HG03342 (cell line): ENCODE measurements at regions not wholly inside any gene's neighbourhood (a gene's known extent, or its start where the extent isn't known, plus 50 kb on each side); places are given as distances from the start of the nearest gene placed in this dataset.

ENCODE experiments used
- ATAC-seq: cut with Tn5 transposase; IDR thresholded peaks from one replicate; pipeline ENCODE4 v1.9.1; 2021; ENCODE audit warnings: mild to moderate bottlenecking, moderate library complexity; ENCODE audit not compliant: unreplicated experiment

DNA sequence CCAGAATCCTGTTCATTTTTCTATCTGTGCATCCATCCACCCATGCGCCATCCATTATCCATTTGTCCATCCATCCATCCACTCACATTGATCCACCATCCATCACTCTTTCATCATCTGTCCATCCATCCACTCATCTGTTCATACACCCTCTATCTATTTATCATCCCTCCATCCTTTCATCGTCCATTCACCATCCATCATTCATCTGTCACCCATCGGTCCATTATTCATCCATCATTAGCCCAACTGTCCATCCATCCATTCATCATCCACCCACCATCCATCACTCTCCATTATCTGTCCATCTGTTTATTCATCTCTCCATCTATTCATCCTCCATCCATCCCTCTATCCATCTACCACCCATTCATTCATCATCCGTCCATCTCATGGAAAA lies 125.7 kb upstream of the TMPRSS2 start:
- ATAC-seq: no peak

DNA sequence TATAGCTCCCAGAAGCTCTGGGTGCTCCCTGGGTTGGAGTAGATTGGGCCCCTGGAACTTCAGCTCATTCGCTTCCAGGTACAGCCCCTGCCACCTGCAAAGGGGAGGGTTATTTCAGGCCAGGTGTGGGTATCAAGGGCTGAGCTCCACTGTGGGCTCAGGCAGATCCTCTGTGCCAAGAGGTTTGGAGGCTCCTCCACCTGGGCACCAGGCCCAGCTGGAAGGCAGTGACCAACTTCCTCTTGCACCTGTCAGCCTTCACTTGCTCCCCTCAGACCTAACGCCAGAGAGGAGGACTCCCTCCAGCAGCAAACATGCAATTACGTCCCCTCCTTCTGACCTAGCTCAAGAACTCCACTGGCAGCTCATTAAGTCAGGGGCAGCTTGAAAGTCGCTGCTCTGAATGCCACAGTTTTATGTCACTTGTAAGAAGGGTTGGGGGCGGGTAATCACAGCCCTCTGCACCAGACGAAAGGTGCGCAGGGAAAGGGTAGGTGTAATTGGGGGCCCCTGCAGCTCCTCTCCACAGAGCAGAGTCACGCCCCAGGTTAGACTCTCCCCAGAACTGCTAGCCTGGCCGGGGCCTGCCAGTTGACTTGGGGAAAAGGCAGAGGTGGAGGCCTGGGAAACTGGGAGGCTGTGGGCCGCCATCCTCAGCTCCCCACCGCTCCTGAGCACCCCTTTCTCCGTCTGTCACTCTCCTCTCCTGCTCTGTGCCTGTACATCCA lies 125.0 kb upstream of the TMPRSS2 start:
- ATAC-seq: no peak

DNA sequence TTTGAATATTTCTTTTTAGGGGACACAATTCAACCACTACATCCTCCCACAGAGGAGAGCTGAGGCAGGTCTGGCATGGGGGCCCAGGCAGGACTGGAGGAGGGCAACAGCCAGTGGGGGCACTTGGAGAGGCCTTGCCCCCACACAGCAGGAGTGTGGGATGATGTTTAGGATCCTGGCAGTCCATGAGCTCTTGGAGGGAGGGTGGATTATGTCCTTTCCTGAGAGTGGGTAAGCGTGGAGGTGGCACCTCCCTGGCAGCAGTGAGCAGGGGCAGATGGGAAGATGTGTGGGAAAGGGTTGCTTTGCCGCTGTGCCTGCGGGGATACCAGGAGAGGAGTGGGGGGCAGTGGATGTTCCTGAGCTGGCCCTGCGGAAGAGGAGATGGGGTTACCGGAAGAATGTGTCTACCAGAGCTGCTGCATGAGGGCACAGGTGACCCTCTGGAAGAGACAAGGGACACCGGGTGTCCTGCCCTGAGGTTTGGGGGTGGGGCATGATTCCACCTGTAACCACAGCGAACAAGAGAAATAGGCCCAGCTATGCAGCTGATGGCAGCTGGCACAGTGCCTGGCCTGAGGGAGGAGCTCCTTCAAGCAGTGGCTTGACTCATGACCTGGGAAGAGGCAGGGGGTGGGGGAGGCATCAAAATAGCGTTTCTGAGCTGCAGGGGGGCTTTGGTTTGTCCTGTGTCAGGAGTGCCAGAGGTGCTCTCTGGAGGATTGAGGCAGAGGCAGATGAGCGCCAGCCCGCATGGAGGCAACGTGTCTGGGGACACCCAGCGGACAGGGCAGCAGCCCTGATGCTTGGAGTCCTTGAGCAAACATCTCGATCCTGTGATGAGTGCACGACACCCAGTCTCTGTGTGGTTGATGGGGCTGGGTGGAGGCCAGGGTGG lies 123.9 kb upstream of the TMPRSS2 start:
- no peak for ATAC-seq

DNA sequence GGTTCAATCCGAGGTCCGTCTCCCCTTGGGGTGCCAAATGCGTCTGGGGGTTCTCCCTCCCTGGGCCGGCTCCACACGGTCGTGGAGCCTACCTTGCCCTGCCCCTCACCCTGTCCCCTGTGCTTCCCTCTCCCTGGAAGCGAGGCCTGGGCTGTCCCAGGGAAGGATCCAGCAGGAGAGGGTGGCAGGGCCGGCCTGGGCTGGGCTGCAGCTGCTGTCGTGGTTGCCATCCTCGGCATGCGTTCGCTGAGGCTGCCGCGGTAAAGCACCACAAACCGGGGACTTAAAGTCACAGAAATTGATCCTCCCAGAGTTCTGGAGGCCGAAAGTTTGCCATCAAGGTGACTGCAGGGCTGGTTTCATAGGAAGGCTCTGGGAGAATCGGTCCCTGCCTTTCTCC lies 123.0 kb upstream of the TMPRSS2 start:
- ATAC-seq: no peak

DNA sequence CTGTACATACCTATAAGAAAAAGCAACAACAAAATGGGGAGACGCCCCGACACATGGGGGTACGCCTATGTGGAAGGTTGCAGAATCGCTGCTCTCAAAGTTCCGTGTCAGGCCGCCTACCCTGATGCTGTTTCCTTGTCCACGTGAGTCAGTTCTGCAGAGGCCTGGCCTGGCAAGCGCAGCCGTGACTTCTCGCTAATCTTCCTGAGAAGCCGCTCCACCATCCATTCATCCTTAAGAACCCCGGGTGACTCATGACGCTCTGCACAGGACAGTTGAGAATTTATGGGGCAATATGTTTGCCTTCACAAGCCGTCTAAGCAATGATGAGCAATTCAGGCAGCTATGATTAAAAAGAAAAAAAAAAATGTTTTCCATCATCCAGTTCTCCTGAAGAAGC lies 122.3 kb upstream of the TMPRSS2 start:
- ATAC-seq: no peak

- ATAC-seq: no peak
These were observed 120.3 kb upstream of the TMPRSS2 start for GRCh38 chr21:41628256-41628655.

- ATAC-seq: no peak
These were observed 119.5 kb upstream of the TMPRSS2 start for GRCh38 chr21:41627428-41627827.

DNA sequence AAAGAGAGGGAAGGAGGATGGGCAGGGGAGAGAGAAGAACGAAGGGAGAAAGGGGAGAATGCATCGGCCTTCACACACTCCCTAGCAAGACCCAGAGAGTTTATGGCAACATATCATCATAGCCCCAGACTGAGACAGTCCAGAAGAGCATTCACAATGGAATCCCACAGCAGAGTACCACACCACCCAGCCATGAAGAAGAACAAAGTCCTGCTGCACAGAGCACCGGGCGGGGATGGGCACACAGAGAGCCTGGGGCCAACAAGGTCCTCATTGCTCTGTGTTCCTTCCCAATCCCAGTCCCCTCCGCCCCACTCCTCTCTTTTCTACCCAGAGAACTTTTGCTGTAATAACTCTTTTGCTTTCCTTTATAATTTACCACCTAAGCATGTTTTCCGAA lies 118.1 kb upstream of the TMPRSS2 start:
- ATAC-seq: no peak

DNA sequence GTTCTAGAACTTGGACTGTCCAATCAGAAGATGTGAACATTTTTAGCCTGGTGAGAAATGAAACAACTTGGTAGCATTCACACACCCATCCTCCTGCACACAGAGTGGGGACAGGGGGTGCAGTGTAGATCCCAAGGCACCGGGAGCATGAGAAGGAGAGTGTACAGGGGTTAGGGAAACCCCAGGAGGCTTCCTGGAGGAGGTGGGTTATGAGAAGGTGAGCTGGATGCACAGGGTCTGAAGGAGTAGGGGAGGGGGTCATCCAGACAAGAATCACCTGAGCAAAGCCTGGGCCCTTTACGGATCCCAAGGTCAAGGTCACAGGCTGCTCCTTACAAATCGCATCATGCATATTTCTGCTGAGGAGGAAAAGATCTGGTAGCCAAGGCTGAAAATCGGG lies 117.5 kb upstream of the TMPRSS2 start:
- ATAC-seq: no peak

DNA sequence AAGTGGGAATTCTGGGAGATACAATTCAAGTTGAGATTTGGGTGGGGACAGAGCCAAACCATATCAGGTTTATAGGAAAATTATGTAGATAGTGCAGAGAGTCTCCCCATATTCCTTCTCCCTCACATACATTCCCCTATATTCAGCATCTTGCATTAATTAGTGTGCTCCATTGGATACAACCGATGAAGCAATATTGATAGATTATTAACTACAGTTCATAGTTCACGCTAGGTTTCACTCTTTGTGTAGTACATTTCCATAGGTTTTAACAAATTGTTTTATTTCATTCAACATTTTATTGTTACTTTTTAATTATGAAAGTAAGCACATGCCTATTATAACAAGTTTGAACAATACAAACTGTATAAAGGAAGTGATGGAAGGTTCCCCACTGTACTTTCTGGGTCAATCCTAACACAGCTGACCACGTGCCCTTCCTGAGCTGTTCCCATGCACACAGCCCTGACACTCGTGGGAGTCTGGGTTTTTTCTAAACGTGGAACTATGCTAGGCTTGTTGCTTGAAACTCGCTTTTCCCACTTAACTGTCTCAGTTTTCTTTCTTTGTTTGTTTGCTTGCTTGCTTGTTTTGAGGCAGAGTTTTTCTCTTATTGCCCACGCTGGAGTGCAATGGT lies 116.8 kb upstream of the TMPRSS2 start:
- no peak for ATAC-seq

GRCh38 chr21:41623945-41624344 lies 116.0 kb upstream of the TMPRSS2 start:
- ATAC-seq: no peak

GRCh38 chr21:41622831-41623548 lies 115.0 kb upstream of the TMPRSS2 start:
- no peak for ATAC-seq

DNA sequence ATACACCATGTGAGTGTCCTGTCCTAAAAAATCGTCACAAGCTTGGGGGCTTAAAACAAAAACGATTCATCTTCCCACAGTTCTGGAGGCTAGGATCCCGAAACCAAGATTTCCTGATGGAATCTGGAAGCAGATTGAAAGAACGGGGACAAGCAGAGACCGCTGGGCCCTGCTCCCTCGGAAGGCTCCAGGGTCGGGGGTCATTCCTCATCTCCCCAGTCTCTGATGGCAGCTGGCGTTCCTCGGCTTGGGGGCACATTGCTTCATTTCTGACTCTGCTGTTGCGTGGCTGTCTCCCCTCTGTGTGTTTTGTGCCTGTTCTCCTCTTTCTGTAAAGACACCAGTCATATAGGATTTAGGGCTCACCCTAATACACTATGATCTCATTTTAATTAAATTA lies 114.2 kb upstream of the TMPRSS2 start:
- no peak for ATAC-seq

DNA sequence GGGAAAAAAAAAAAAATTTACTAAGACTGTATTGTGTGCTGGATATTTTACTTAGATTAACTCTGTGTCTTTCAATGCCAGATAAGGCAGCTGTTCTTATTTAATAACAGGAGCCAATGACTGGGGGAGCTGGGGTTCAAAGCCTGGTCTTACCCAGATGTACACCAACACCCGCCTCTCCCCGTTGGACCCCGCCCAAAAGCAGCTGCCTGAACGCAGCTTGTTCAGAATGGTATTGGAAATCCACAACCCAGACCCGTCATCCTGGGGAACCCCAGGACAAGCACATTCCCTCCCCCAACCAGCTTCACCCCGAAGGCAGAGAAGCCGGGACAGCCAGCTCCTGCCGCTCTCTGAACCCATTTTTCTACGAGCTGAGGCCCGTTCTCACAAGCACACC lies 113.6 kb upstream of the TMPRSS2 start:
- no peak for ATAC-seq

GRCh38 chr21:41620982-41621381 lies 113.0 kb upstream of the TMPRSS2 start:
- no peak for ATAC-seq

DNA sequence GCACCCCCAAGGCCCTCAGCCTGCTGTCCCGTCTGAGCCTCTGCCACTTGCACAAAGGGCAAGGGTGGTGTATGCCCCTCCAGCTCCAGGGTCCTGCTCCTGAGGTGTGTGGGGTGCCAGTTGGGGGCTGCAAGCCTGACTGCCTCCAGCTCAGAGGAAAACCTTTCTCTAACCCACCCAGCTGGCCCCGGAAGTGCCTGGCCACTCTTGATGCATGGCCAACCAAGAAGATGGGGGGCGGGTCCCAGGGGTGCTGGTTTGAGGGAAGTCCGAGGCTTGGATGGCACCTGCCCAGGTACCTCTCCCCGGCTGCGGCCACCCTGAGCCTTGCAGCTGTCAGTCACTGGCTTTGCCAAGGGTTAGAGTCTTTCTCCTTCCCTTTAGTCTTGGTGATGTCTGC lies 112.6 kb upstream of the TMPRSS2 start:
- no peak for ATAC-seq

DNA sequence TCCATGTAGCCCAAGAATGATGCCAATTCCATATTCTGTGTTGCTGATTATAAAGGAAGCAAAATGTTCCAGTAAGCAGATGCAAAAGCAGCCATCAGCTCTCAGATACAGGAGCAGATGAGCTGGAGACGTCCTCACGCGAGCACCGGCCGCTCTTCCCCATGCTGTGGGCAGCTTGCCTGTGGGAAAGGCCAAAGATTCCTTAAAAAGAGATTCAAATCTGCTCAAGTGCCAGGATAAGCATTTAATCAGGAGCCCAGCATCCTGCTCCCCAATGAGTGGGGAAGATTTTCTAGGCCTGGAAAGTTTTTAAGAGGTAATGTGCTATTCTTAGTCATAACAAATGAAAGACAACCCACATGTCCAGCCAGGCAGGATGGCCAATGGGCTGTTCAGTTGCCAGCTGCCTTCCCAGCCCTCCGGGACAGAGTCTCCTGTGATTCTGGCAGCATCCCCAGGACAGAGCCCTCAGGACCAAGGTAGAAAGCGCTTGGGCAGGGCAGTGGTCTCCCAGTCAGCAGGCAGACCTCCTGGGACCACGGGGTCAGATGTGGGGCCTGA lies 108.2 kb upstream of the TMPRSS2 start:
- no peak for ATAC-seq

DNA sequence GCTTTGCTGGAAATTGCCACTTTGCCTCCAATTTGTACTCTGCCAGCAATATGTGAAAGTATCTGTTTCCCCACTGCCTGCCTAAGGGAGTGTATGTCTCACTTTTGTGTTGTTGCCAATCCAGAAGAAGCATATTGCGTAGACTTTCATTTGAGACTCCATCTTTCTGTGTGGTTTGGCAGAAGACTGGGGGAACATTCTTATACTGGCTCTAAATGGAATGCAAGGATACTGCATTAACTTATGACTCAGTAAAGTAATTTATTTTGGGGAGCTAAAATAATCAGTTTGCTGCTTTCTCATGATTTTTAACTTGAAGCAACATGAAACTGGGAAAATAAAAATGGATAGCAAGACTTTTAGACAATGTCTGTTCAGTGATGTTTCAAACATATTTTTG lies 107.7 kb upstream of the TMPRSS2 start:
- no peak for ATAC-seq

DNA sequence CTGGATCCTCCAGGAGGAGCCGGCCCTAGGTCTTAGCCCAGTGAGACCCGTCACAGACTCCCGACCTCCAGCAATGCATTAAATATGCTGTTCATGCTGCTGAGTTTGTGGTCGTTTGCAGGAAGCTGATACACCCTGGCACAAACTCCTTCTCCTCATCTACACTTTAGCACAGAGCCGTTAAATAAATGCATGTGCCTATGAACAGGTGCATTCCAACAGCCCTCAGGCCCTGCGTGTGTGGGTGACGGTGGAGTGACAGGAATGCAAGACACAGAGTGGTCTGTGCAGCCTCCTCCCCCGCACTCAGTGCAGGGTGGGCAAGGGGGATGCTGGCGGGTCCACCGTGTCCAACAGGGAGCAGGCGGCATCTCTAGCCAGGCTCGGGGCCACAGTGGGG lies 106.6 kb upstream of the TMPRSS2 start:
- no peak for ATAC-seq

- ATAC-seq: no peak
These were observed 105.6 kb upstream of the TMPRSS2 start for GRCh38 chr21:41613533-41613909.
